ENCODE measurements at regions not wholly inside any gene's neighbourhood (a gene's known extent, or its start where the extent isn't known, plus 50 kb on each side); places are given as distances from the start of the nearest gene placed in this dataset.

GRCh38 chr4:111359602-111360001 lies 736.7 kb upstream of the PITX2 start:
- CTCF ChIA-PET (ENCODE audit: partially characterized antibody): no interaction called here
- Histone ChIP-seq H3K79me1 (ENCODE audit: low read depth, low read length) (no peaks in the 10 kb centered on the region), H2BK12ac (ENCODE audit: low read depth, low read length) (no peak overlapping the region), H2BK120ac (replicated peaks; ENCODE audit: low read depth, low read length) (no peak overlapping the region), H4K20me1 (replicated peaks in 1 of 2; ENCODE audit: control insufficient read depth in 1 of 2, insufficient read depth in 2 of 2, low read length in 2 of 2) (no peaks in the 10 kb centered on the region), H3K4me1 (replicated peaks in 1 of 4; ENCODE audit: control insufficient read depth in 3 of 4, insufficient read depth in 4 of 4, low read length in 3 of 4) (no peaks in the 10 kb centered on the region), H3K79me2 (ENCODE audit: control insufficient read depth in 1 of 2, insufficient read depth in 2 of 2, low read length in 2 of 2) (no peaks in the 10 kb centered on the region), H3K56ac (replicated peaks; ENCODE audit: insufficient read length, low read depth, low read length) (no peak overlapping the region), H3K4me2 (ENCODE audit: insufficient read depth in 1 of 2, low read depth in 2 of 2, low read length in 2 of 2) (no peak overlapping the region), H4K91ac (replicated peaks; ENCODE audit: insufficient read length, low read length) (no peak overlapping the region), H3K9me3 (ENCODE audit: insufficient read depth in 2 of 2, low read depth in 1 of 2, low read length in 1 of 2) (no peaks in the 10 kb centered on the region), H2BK15ac (ENCODE audit: low read length) (no peak overlapping the region), H3K23me2 (ENCODE audit: low read depth, low read length) (no peaks in the 10 kb centered on the region), H3K36me3 (ENCODE audit: control insufficient read depth in 2 of 4, insufficient read depth in 4 of 4, low read length in 3 of 4) (no peaks in the 10 kb centered on the region), H2AK5ac (ENCODE audit: low read depth, low read length) (no peak overlapping the region), H3K18ac (ENCODE audit: extremely low read depth, low read length) (no peak overlapping the region), H3K14ac (ENCODE audit: insufficient read length) (no peak overlapping the region), H4K8ac (ENCODE audit: extremely low read depth, insufficient read depth, low read length) (no peak overlapping the region), H3K27ac (ENCODE audit: low read depth, low read length) (no peak overlapping the region), H3K4ac (replicated peaks; ENCODE audit: insufficient read length, low read depth, low read length) (no peak overlapping the region), H2BK5ac (ENCODE audit: low read depth, low read length) (no peak overlapping the region), H3K27me3 (replicated peaks in 1 of 4; ENCODE audit: control insufficient read depth in 3 of 4, extremely low read depth in 1 of 4, insufficient read depth in 3 of 4, low read length in 3 of 4) (no peaks in the 10 kb centered on the region), H2AFZ (ENCODE audit: low read length) (0 out of 2 replicates have a peak overlapping the region, but pooled peaks have one; percentile 73), H4K5ac (ENCODE audit: insufficient read length, low read depth, low read length) (no peak overlapping the region), H3K23ac (ENCODE audit: insufficient read length) (no peak overlapping the region), H2BK20ac (ENCODE audit: low read length) (no peak overlapping the region), H3K4me3 (ENCODE audit: extremely low read depth in 1 of 4, insufficient read depth in 2 of 4, low read depth in 3 of 4, low read length in 4 of 4) (no peak overlapping the region), H3K9ac (replicated peaks in 1 of 4; ENCODE audit: extremely low read depth in 1 of 4, low read depth in 3 of 4, low read length in 3 of 4) (no peak overlapping the region)
- DNase-seq (ENCODE audit: low read depth in 1 of 2, low spot score in 2 of 2) (no peak), FAIRE-seq (no peak)
- POLR2A ChIA-PET (ENCODE audit: partially characterized antibody): no interaction called here
- 84% methylated on average over 2 of the region's 2 CpGs; no CpG with 5 or more reads in 1 of the 2 experiments for WGBS, 2 experiments (ENCODE audit: extremely low coverage in 1 of 2, insufficient coverage in 1 of 2, insufficient read length in 1 of 2, insufficient replicate concordance in 2 of 2, low coverage in 1 of 2, low lambda C conversion rate in 2 of 2, missing lambda C conversion rate in 1 of 2)
- TF ChIP-seq POLR2AphosphoS5 (IDR thresholded peaks at IDR 0.05; ENCODE audit: low read depth, low read length): no peak
- TF ChIP-seq CREB1 (IDR thresholded peaks at IDR 0.05): no peak
